ENCODE measurements at regions not wholly inside any gene's neighbourhood (a gene's known extent, or its start where the extent isn't known, plus 50 kb on each side); places are given as distances from the start of the nearest gene placed in this dataset.
"Not testable (repeated sequence)": the region's sequence is repeated elsewhere in the genome, so short reads cannot be mapped to it uniquely, and the experiment has no call there.

- not testable (repeated sequence) for DNase-seq
Observed at GRCh38 chr21:9950363-9950762, 571.0 kb upstream of the TPTE start.

- DNase-seq, result not testable (repeated sequence)
Observed at GRCh38 chr21:9958791-9959190, 562.6 kb upstream of the TPTE start.

- DNase-seq, result not testable (repeated sequence)
Observed at GRCh38 chr21:9959220-9959964, 562.0 kb upstream of the TPTE start.

- not testable (repeated sequence) for DNase-seq
Observed at GRCh38 chr21:9969399-9969798, 552.0 kb upstream of the TPTE start.

- DNase-seq, result not testable (repeated sequence)
Observed at GRCh38 chr21:9972018-9972417, 549.4 kb upstream of the TPTE start.

GRCh38 chr21:9978371-9978770 lies 543.0 kb upstream of the TPTE start:
- not testable (repeated sequence) for DNase-seq

GRCh38 chr21:9997507-9997906 lies 523.9 kb upstream of the TPTE start:
- not testable (repeated sequence) for DNase-seq

- not testable (repeated sequence) for DNase-seq
Observed at GRCh38 chr21:10002762-10003313, 518.5 kb upstream of the TPTE start.

- not testable (repeated sequence) for DNase-seq
Observed at GRCh38 chr21:10005791-10006190, 515.6 kb upstream of the TPTE start.

- not testable (repeated sequence) for DNase-seq
Observed at GRCh38 chr21:10016991-10017390, 504.4 kb upstream of the TPTE start.

- DNase-seq, result not testable (repeated sequence)
Observed at GRCh38 chr21:10017757-10018156, 503.6 kb upstream of the TPTE start.

GRCh38 chr21:10021462-10021861 lies 499.9 kb upstream of the TPTE start:
- DNase-seq, result not testable (repeated sequence)

- not testable (repeated sequence) for DNase-seq
Observed at GRCh38 chr21:10022745-10023144, 498.6 kb upstream of the TPTE start.
